ENCODE measurements at regions not wholly inside any gene's neighbourhood (a gene's known extent, or its start where the extent isn't known, plus 50 kb on each side); places are given as distances from the start of the nearest gene placed in this dataset.

DNA sequence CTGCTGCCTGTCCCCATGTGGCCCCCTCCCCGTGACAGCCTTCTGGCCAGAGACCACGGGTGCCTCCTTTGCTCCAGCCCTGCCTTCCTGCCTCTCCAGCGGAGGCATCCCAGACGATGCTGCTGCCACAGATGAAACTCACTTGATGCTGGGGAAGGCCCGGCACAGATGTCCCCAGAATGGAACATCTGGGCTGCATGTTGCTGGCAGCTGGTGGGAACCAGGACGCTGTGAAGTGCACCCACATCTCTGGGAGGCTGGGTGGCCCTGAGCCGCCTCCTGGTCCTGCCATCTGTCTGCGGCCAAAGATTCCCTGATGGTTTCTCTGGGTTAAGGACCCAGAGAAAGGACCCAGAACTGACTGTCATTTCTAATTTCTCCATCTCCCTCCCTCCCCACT lies 51.9 kb upstream of the PTPRS start:
- no peak for DNase-seq (ENCODE audit: low spot score)

DNA sequence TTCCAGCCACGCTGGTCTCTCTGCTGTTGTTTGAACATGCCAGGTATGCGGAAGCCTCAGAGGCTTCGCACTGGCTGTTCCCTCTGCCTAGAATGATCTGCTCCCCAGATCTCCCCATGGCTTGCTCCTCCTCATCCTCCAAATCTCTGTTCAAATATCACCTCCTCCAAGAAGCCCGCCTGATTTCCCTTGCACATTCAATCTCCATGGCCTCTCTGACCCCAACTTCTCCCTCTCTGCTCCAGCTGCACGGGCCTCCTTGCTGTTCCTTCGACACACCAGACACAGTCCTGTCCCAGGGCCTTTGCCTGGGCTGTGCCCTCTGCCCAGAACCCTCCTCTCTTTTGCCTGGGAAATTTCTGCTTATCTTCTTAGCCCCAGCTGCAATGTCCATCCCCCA lies 52.5 kb upstream of the PTPRS start:
- no peak for DNase-seq (ENCODE audit: low spot score)

DNA sequence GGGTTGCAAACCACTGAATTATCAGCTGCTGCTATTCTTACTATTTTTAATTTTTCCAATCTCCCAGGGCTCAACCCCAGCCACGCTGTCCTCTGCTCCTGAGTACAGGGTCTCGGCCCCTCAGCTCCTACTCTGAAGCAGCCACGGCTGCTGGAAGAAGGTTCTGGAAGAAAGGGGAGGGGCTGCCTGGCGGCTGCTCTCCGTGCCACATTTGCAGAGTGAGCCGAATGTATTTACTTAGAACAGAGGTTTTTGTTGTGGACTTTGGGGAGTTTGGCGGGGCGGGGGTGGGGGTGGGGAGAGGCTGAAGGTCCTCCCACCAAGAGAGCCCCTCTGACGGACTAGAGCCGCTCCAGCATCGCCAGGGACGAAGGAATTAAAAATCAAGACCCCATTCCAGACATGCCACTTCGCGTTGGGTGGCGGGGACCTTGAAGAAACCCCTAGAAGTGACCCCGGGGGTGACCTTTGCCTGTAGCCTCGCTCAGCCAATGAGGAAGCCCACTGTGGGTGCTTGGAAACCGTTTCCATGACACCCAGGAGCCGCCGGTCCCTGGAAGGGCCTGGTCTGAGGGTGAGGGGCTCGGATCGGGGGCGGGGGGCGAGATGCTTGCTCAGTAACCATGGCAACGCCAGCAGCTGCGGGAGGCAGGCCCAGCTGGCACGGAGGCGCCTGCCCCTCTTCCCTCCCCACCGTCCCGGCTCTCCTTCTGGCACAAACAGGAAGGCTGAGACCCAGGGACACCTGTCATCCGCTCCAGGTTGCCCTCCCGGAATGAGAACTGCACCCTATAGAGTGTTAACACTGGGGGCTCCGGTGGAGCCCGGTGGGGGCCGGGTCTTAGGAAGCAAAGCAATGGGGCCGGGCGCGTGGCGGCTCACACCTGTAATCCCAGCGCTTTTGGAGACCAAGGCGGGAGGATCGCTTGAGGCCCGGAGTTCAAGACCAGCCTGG lies 54.2 kb upstream of the PTPRS start:
- no peak for DNase-seq (ENCODE audit: low spot score)

DNA sequence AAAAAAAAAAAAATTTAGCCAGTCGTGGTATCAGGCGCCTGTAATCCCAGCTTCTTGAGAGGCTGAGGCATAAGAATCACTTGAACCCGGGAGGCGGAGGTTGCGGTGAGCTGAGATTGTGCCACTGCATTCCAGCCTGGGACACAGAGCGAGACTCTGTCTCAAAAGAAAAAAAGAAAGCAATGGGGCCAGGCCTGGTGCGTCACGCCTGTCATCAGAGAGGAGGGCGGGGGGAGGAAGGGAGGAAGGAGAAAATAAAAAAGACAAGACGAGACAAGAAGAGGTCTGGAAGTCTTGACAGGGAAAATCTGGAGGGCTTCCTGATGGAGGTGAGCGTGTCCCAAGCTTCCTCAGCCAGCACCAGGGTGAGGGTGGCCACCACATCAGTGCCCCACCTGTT lies 54.9 kb upstream of the PTPRS start:
- DNase-seq (ENCODE audit: low spot score) = no peak

DNA sequence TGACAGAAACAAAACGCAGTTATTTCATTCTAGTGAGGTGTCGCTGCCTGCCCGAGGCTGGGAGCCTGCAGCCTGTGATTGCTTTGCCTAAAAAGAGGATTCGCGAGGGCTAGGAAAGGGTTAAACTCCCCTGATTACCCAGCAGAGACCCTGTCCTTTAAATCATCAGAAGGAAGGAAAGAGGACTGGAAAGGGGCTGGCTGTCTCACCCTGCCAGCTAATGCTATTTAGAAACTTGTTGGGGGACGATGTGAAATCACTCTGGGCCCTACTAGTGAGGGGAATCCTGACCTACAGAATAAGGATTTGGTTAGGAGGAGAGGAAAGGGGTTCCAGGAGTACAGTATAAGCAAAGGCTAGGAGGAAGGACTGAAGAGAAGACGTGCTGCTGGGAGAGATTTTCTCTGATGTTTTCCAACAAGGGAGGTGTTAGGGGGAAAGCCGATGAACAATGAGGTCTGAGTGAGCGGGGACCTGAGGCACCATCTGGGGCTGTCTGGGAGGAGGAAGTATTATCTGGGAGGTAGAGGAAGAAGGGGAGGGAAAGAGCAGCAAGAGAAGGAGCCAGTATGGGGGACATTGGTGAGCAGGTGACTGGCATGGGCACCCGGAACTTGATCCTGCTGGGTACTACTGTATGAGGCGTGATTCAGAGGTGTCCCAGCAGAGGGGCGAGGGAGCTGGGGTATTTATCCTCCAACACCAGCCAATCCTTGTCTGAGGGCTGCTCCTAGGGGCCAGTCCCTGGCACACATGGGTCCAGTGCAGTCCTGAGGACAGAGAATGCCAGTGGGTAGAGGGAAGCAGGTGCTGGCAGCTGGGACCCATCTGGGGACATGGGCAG lies 55.7 kb upstream of the PTPRS start:
- DNase-seq (ENCODE audit: low spot score) = no peak

DNA sequence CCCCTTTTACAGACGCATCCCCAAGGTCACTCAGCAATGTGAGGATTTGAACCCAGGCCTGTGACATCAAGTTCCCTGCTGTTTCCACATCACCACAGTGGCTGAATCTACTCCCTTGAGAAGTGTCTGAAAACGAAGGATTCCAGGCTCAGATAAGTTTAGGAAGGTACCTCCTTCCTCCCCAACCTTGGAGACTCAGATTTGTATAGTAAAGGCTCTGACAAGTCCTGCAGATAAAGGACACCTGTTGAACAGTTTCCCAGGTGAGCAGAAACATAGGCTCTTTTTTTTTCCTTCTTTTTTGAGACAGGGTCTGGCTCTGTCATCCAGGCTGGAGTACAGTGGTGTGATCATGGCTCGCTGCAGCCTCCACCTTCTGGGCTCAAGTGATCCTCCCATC lies 56.4 kb upstream of the PTPRS start:
- DNase-seq (ENCODE audit: low spot score) = no peak

DNA sequence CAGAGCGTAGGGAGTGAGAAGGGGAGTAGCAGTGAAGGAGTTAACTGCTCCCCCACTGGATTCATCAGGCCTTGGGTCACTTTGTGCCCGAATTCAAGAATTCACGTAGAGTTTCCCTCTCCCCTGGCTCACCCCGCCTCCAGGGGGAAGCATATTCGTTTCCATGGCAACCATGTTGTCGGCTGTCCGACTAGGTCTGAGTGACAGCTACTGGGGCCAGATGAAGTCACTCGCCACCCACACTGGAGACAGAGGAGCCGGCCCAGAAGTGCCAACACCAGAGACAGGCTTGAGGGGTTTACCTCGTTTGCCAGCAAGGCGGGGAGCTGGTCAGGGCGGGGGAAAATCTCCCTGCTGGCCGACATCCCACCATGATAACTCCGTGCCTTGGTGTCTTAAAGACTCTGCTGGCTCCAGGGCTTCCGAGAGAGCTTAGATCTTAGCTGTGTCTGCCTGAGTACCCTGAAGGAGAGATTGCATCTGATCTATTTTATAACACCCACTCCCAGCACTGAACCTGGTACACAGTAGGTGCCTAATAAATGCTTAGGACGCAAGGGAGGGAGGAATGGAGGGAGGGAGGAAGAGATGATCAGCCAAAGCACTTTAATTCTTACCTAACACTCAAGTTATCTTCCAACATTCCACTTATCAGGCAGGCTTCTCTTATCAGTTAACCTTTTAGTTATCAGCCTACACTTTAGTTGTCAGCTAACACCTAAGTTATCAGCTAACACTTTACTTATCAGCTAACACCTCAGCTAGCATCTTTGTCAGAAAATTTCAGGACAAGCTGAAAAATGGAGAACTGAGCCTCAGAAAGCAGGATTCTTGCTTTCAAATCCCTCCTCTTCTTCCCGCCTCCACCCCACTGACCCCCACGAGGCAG lies 57.2 kb upstream of the ZNRF4 start:
- peak; percentile 35 for DNase-seq (ENCODE audit: low spot score)

DNA sequence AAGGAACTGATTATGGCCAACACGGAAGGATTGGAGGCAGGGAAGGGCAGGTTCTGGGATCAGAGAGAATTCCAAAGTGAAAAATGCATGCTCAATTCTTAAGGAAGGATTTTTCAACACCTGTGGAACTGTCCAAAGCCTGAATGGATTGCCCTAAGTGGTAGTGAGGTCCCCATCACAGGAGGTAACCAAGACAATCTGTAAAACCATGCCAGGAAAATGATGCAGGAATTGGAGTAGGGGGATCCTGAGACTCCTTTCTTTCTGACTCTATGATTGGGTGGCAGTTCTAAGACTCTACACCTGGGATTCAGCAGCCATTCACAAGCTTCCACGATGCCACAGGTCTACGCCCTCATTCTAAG lies 56.5 kb upstream of the ZNRF4 start:
- no peak for DNase-seq (ENCODE audit: low spot score)

DNA sequence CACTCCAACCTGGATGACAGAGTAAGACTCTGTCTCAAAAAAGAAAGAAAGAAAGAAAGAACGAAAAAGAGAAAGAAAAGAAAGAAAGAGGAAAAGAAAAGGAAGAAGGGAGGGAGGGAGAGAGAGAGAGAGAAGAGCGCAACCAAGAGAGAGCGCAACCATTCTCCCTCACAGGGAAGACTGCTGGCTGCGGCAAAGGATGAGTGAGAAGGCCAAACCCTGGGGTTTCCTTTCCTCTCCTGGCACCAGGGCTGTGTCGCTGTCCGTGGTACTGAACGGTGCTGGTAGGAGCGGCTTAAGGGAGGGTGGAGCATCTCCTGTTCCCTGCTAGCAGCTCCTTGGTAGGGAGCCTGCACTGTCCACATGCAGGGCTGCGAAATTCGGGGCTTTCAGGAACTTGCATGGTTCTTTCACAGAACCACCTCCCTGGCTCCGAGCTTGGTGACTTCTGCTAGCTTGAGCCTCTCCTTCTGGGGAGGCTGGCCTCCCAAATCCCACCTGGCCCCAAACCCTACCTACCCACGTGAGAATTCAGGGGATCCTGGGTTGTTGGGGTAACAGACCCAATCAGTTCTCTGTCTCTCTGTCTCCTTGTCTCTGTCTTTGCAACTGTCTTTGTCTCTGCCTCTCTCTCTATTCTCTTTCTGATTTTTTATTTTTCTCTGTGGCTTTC lies 51.1 kb upstream of the ZNRF4 start:
- peak; percentile 72 for DNase-seq (ENCODE audit: low spot score)
